SW 1271 (cell line): ENCODE measurements at regions not wholly inside any gene's neighbourhood (a gene's known extent, or its start where the extent isn't known, plus 50 kb on each side); places are given as distances from the start of the nearest gene placed in this dataset.

Experiments used
- DNase-seq, 2 experiments: peaks; one replicate each; lab custom pipeline; 2025; lab: John Stamatoyannopoulos, UW

DNA sequence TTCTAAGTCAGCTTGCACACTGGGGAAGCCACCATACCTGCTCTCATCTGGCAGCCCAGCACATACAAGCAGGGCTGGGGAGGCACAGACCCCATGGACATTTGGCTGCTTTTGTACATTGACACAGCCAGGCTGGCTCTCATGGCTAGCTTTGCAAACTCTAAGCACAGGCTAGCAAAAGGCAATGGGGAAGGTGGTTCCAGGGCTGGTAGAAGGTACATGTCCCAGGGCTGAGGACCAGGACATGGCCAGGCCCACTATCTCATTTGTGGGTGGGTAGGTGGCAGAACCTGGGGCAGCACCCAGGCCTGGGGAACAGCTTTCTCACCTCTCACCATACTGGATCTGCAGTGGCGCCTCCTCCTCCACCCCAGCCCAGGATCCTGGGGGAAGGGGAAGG is 90.9 kb downstream of the HS1BP3 start:
- no peak for DNase-seq

DNA sequence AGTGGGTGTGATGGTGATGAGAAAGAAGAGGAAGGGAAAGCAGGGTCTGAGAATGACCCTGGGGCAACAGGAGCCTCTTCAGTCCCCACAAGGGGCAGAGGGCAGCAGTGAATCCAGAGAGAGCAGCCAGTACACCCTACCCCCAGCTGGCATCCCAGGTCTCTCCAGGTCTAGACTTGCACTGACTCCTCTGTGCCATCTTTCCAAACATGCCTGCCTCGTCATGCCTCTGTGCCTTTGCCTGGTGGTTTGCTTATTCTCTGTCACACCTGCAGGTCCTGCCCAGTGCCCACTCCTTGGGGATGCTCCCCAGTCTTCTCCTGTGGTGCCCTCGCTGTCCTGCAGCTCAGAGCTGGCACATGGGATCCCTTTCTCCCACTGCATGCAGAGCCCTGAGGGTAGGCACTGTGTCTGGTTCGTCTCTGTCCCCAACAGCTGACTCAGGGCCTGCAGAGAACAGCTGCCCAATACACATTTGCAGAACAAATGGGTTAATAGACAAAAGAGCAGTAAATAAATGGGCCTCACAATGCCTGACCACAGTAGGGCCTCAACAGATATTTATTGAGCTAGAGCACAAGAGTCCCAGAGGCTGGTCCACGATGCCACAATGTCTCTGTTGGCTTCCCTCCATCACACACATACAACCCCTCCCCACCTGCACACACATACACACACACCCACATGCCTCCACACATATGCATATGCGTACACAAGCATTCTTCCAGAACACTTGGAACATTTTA is 89.8 kb downstream of the HS1BP3 start:
- DNase-seq: no peak

DNA sequence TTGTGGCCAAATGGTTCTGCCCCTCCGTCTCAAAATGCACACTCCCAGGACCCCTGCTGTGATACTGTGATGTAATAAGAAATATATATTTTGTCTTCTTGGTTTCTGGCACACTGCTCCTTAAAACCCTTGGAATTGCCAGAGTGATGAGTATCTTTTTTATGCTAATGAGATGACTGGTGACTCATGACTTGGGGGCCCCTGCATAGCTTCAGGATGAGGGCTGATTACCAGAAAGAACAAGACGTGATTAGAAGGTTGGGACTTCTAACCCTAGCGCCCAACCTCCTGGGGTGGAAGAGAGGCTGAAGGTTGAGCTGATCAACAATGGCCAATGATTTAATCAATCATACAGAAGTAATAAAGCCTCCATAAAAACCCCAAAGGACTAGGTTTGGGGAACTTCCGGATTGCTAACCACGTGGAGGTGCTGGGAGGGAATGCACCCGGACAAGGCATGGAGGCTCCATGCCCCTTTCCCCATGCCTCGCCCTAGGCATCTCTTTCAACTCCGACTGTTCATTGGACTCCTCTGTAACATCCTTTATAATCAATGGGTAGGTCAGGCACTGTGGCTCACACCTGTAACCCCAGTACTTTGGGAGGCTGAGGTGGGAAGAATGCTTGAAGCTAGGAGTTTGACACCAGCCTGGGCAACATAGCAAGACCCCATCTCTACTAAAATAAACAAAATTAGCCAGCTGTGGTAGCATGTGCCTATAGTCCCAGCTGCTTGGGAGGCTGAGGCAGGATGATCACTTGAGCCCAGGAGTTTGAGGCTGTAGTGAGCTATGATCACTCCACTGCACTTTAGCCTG is 89.1 kb downstream of the HS1BP3 start:
- DNase-seq: no peak

- no peak for DNase-seq
Measured at GRCh38 chr2:20562540-20563225, 88.2 kb downstream of the HS1BP3 start.

- DNase-seq: no peak
Measured at GRCh38 chr2:20563251-20563650, 87.6 kb downstream of the HS1BP3 start.

- no peak for DNase-seq
Measured at GRCh38 chr2:20563833-20564232, 87.1 kb downstream of the HS1BP3 start.

DNA sequence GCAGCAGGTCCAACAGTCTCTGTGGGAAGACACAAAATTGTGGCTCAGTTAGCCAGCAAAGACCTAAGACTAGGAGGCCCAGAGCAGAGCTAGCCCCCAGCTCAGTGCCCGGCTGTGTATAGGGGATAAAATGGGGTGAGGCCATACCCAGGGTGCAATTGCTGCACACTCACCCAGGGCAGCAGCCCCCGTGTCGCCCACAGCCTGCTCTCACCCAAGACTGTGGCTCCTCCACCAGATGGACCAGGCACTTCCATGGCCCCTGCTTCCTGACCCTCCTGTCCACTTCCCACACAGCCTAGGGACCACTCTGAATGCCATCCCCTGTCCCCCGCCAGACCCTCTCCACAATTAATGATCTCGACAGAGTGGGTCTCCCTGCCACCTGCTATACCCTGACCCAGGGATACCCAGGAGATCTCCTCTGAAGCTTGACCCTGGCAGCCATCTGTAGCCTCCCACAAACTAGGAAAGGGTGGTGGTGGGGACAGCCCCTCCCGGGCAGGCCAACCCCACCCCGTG is 85.7 kb downstream of the HS1BP3 start:
- DNase-seq: no peak

DNA sequence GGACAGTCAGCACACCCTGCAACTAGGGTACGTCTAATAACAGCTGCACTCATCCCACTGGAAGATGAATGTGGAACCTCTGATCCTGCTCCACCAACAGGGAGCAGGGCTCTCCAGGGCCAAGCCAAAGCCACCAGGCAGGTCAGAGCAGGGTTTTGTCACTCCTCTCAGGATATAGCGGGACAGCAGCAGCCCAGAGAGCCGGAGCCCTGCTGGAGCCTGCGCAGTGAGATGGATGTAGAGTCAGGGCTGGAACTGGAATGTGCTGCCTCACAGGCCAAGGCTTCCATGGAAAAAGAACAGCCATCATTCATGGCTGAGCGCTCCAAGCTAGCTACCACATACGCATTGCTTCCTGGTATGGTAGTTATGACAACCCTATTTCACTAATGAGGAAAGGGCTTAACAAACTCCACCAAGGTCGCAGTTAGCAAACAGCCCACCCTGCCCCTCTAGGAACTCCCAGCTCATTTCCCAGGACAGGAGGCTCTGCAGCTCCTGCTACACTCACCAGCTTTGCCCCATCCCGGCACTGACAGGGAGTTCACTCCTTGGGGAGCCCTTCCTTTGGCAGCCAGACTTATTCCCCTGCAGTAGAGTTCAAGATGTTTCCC is 85.2 kb downstream of the HS1BP3 start:
- DNase-seq: no peak

- no peak for DNase-seq
Measured at GRCh38 chr2:20566331-20566730, 84.6 kb downstream of the HS1BP3 start.

GRCh38 chr2:20567159-20567925 is 83.6 kb downstream of the HS1BP3 start:
- DNase-seq: no peak
